Non-pigmented ciliary epithelial cell (primary cell): ENCODE measurements at regions not wholly inside any gene's neighbourhood (a gene's known extent, or its start where the extent isn't known, plus 50 kb on each side); places are given as distances from the start of the nearest gene placed in this dataset.
"Not testable (repeated sequence)": the region's sequence is repeated elsewhere in the genome, so short reads cannot be mapped to it uniquely, and the experiment has no call there.

Source experiments
- DNase-seq: peaks from one replicate; pipeline ENCODE4 v3.0.0-alpha.2; 2010; ENCODE audit warnings: low read depth

DNA sequence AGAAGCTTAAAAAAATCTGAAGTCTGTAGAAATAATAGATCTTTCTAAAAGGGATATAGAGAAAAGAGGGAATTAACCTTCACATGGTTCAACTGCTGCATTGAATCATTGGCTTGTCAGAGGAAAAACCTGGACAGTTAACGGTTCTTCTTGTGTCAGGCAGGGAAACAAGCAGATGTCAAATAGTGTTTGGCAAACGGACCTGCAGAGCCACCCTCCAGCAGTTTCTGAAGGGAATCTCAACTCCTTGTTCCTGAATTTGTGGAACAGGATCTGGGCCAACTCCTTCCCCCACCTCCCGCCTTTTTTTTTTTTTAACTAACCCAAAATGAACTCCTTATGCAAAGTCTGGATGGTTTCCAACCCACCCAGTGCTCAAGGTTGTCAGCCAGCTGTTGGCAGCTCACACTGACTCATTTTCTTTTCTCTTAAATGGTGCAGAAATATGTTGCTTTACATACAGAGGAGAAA is 187.3 kb downstream of the CAND1 start:
- DNase-seq = no peak

DNA sequence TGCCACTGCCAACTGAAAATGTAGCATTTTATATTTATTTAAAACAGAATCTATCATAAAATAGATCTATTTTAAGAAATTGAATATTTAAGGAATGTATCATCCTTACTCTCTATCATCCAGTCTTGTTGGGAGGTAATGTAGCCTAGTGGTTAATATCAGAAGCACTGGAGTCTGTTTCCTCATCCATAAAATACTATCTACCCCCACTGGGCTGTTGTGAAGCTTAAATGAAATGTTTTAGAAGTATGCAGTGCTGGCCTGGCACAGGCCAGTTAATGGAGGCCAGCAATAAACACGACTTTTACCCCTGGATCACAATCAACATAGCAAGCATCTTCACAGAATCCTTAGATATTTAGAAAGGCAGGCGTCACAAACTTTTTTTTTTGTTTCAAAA is 188.0 kb downstream of the CAND1 start:
- DNase-seq = no peak

DNA sequence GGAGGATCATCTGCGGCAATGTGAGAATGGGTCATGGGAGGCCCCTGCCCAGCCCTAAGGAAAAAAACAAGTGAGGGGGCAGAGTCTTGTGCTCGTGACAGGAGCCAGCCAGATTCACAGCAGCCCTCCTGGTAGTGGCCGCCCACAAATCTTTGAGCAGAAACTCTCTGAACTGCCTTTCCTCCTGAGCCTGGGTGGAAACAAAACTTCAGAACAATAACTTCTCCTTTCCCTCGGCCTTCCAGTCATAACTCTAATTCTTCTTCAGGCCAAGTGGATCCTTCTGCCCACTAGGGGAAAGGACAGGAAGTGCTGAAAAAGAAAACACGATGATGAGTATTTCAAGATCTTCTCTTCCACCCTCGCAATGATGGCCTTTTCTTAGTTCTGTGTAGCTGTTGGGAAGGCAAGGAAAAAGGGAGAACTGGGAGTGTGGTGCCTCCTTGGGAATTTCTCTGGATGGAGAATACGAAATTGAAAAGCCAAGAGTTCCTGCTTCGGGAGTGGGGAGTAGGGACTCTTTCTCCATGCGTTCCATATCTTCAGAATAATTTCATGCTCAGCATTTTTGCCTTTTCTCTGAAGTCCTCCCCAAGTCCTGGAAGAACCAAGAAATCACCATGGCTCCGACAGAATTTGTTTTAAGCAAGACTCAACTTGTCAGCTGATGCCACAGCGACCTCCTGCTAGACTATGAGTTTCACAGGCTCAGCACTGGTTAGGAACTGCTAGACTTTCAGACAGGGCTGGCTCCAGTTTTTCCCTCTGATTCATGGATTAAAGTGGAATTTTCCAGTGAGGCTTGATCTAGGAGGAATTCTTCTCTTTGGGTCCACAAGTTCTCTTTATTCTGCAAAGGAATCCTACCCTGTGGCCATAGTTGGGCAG is 188.9 kb downstream of the CAND1 start:
- DNase-seq = no peak

DNA sequence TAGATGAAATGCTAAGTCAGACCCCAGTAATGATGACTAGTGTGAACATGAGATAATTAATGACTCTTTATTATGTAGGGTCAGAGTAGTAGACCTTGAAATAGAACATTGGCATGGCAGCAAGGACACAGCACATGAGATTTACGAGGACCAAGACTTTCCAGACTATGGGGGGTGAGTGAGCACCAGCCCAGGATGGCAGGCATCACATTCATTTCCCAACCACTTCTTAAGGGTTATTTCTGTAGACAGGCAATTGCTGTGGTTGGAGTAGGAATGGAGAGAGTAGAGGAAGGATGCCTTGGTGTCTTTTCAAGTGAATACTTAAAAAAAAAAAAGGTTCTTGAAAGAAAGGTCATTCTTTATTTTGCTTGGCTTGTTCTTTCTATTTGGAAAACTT is 189.4 kb upstream of the DYRK2 start:
- no peak for DNase-seq

DNA sequence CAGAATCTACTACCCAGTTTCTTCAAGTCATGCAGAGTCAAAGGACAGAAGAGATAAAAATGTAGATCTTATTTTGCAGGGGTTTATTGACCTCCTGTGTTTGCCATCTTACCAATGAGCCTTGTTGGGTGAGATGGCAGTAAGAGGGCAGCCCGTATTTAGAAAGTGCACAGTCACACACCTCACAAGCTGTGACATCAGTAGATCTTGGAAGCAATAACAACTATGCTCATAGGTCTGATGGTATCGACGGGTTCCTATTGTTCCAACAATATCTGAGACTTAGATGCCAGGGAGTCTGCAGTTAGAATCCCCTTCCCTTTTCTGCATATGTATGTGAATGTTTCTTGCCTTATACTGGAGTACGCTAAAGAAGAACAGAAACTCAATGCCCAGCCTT is 189.0 kb upstream of the DYRK2 start:
- no peak for DNase-seq

DNA sequence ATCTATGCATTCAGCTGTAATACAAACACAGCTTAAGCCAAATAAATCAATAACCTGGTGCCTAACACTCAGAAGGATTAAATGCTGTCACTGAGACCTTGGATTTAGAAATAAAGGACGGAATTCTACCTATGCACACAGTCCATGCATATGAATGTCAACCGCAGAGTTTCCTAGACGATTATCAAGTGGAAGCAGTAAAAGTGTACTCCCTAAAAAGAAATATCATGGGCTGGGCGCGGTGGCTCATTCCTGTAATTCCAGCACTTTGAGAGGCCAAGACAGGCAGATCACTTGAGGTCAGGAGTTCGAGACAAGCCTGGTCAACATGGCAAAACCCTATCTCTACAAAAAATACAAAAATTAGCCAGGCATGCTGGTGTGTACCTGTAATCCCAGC is 188.2 kb upstream of the DYRK2 start:
- DNase-seq = no peak

DNA sequence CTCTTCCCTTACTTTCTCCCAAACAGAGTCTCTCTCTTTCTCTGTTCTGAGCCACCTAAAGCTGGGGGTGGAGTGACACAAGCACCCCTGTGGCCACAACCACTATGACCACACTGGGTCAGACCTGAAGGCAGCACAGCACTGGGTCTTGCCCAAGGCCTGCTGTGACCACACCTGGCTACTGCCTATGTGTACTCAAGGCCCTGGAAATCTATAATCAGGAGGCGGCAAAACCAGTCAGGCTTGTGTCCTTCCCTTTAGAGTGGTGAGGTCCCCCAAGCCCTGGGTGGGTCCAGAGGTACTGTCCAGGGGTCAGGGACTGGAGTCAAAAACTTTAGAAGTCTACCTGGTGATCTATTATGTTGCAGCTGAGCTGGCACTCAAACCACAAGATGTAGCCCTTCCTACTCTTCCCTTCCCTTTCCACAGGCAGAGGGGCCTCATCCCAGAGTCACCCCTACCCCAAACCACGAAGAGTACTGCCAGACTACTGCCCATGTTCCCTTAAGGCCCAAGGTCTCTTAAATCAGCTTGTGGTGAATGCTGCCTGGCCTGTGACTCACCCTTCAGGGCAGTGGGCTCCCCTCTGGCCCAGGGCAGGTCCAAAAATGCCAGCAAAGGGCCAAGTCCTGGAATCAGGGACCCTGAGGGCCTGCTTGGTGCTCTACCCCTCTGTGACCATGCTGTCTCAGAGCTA is 179.8 kb upstream of the DYRK2 start:
- no peak for DNase-seq

DNA sequence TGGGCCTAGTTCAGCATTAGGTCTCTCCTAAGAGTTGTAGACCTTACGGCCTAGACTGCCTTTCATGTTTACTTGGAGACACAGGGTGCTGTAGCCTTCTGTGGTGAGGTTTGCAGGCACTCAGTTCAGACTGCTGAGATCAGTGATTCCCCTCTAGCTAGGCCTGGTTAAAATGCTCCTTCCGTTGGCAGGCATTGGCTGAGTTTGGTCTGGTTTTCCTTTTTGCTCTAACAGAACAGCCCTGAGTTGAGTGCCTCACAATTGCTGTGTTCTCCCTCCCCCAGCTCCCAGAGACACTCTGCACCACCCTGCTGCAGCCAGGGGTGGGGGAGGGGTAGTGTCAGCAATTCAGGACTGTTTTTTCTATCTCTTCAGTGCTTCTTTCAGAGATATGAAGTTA is 178.9 kb upstream of the DYRK2 start:
- no peak for DNase-seq

DNA sequence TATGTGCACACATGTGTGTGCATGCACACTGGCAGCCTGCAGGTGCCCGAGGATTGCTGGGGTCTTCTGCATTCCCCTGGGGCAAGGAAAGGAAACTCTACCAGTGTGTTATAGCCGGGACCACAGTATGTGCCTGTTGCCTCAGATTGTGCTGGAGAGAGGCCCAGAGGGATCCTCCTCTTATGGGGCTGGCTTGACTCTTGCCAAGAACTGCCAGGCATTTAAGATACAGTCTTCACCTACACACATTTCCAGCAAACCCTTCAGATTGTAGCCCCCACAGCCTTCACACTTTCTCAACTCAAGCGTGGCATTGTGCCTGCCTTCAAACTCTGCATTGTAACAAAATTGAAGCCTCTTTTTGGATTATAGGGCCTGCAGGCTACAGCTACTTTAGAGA is 176.7 kb upstream of the DYRK2 start:
- DNase-seq = no peak

DNA sequence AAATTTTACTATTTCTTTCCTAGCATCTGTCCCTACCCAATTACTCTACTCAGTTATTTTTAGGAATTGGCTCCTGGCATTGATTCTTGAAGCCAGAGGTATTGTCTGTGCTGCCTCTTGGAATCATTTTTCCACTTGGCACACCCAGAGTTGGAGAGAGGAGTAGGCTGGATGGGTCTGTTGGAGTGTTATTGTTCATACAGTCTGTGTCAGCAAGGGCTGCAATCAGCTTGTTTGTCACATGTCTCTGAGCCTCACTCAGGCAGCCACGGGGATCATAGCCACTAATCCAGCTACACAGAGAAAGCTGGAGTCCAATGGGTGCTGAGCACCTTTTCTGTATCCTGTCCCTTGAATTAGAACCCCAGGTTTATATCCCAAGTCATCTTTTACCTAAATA is 176.0 kb upstream of the DYRK2 start:
- no peak for DNase-seq

DNA sequence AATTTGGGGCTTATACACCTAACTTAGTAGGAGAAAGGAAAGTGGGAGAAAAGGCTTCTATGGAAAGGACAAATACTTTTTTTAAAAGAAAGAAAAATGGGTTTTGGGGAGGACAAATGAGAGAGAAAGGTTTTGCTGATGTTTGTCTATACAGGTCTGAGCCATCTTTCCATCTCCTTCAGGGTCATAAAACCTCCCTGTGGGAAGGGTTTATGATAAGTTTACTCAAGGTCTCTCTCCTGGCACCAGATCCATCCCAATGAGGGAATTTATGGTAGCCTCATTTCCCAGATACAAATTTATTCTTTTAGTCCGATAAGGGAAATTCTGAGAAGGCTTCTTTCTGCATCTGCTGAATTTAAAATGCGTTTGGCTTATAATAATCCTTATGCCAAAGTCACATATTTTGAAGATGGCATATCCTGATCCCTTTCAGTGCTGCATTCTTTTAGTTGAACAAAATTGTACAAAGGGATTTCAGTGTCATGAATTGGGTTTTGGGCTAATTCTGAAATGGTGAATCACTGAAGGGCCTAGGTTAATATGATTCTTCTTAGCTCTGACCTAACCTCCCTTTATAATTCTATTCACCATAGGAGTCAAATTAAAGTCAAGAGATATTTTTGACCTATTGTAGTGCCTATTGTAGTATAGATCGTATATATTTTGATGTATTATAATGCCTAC is 173.5 kb upstream of the DYRK2 start:
- no peak for DNase-seq

DNA sequence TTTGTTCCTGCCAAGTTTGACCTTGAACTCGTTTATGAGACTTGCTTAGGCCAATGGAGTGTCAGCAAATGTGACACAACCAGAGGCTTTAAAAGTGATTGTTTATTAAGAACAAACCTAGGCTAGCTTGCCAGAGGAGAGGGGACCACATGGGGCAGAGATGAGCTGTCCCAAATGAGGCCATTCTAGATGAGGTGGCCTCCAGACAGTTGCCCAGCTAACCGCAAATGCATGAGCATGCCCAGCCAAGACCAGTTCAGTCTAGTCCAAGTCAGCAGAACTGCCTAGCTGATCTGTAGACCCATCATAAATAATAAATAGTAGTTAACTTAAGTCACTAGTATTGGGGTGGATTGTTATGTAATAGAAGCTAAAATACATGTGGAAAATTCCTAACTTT is 172.8 kb upstream of the DYRK2 start:
- DNase-seq = no peak

DNA sequence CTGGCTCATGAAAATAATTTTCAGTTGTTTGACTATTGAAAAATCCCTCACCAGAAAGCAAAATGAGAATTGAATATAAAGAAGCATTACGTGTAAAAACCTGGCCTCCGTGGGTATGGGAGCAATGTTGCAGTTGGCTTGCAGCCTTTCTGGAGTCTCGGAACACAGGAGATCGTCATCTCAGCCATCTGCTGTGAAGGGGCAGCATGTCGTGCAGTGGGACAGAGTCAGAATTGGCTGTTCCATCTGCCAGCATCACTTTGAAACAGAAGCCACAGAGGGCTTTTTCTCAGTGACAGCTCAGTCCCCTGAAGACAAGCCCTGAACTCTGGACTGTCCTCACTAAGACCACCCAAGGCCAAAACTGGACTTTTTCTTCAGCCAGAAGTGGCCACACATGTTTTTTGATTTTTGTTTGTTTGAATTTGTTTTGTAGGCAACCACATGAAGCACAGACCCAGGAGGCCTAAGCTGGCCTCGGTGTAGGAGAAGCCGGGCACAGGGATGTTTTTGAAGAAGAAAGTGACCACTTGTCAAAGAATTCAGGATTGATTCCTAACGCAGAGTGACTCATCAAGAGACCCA is 170.8 kb upstream of the DYRK2 start:
- no peak for DNase-seq

DNA sequence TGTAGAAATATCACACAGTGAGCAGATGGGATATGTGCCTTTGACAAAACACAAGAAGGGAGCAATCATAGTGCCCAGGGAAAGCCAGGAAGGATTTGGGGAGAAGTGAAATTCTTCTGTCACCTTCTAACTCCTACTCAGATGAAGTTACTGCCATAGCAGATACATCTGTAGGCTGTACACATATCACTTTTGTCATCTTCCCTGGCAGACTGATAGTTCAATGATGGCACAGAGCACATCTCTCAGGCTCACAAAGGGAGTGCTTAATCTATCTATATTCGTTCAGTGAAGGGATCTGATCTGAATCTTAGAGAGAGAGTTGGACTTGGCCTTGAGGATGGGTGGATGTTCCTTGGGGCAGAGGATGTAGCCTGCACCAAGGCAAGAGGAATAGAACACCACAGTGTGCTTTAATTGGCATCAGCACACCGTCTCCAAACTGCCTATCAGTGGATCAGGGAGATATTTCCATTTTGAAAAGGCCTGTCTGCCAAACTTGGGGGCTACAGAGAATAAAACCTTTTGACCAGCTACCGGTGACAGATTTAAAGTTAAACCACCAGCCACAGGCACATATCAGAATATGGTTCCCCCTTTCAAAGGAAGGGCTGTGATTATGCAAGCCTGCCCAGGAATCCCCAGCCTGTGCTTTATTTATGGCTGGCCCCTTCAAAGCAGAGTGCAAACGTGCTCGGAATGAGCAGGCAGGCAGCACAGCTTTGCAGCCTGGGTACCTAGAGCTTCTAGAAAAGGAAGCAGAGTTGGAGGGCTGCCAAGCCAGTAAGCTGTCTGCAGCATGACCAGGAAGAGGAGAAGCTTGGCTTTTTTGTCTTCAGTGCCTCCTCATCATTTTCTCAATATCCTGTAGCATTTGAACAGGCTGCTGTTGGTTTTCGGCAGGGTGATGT is 165.5 kb upstream of the DYRK2 start:
- DNase-seq = no peak

DNA sequence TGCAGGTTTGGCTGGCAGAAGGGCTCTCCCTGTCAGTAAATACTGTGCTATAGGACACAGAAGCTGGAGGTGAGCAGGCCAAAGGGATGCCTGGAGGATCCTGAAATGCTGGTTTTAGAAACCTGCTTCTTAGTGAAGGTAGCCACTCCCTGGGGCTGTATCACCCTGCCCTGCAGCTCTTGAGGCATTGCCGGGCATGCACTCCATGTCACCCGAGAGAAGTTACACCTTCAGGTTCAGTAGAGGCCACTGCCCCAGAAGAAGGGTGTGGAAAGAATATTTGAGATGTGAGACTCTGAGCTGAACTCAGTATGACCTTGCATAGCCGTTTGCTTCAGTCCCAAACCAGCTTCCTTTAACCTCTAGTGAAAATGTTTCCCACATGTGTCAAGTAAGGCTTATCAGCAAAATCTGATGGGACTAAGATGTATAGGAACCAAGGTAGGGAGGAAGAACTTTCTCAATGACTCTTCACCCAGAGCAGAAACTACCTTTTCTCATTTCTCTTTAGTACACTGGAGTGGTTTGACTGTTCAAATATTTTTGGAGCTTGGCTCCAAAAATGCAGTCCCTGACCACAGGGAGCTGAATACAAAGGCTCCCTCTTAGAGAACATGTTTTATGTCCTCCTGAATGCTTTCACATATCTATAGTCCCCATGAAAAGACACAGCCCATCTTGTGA is 164.5 kb upstream of the DYRK2 start:
- DNase-seq = no peak

DNA sequence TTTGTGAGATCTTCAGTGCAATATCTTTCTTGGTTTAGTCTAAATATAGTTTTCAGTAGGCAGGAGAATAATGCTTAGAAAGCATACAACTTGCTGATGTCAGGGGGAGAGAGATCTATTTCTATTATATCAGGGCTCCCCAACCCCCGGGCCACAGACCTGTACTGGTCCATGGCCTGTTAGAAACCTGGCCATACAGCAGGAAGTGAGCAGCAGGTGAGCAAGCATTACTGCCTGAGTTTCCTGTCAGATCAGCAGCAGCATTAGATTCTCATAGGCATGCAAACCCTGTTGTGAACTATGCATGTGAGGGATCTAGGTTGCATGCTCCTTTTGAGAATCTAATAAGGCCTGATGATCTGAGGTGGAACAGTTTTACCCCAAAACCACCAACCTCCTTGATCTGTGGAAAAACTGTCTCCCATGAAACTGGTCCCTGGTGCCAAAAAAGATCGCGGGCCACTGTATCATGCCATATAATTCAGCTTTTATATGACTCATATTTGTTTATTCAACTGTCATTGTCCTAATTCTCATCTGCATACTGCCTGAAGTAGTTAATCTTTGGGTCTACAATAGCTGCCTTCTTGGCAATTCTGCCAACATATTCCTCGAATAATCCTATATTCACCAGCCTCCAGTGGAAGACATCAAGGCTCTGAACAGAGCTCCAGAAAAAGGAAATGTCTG is 163.6 kb upstream of the DYRK2 start:
- no peak for DNase-seq

DNA sequence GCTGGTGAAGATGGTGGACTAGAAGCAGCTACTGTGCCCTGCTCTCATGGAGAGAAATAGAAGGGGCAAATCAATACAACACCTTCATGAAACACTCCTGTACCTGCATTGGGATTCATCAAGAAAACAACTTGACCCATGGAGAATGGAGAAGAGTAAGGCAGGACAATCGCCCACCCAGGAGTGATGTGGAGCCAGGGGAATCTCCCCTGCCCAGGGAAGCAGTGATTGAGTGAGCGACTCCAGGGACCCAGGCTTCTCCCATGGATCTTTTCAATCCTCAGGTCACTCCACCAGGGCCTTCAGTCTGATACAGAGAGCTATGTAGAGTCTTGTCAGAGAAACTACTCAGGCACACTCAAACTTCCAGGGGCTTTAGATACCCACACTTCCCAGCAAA is 161.9 kb upstream of the DYRK2 start:
- no peak for DNase-seq

DNA sequence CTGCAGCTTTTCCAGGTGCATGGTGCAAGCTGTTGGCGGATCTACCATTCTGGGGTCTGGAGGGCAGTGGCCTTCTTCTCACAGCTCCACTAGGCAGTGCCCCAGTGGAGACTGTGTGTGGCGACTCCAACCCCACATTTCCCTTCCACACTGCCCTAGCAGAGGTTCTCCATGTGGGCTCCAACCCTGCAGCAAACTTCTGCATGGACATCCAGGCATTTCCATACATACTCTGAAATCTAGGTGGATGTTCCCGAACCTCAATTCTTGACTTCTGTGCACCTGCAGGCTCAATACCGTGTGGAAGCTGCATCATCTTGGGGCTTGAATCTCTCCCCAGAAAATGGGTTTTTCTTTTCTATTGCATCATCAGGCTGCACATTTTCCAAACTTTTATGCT is 160.2 kb upstream of the DYRK2 start:
- not testable (repeated sequence) for DNase-seq

DNA sequence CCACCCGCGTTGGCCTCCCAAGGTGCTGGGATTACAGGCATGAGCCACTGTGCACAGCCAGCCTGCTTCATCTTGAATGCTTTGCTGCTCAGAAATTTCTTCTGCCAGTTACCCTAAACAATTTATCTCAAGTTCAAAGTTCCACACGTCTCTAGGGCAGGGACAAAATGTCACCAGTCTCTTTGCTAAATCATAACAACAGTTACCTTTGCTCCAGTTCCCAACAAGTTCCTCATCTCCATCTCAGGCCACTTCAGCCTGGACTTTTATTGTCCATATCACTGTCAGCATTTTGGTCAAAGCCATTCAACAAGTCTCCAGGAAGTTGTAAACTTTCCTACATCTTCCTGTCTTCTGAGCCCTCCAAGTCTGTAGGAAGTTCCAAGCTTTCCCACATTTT is 159.5 kb upstream of the DYRK2 start:
- no peak for DNase-seq

DNA sequence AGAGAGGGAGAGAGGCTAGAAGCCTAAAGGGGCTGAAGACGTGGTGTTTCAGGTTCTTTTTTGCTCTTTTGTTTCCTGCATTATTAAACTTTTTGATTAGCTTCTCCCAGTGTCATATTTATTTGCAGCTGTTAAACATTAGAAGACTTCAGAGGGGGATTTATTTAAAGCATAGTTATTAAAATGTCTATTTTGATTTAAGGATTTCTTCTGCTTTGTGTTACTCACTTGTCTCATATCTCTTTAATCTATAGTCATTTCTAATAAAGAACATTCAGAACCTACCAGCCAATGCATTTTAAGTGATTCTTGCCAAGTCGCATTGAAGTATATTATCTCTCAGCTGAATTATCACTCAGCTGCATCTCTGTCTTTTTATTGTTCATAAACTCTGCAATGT is 152.0 kb upstream of the DYRK2 start:
- DNase-seq = no peak
